ENCODE measurements at regions not wholly inside any gene's neighbourhood (a gene's known extent, or its start where the extent isn't known, plus 50 kb on each side); places are given as distances from the start of the nearest gene placed in this dataset.
A peak's percentile ranks its signal among the peaks of the same experiment; 100 is the strongest.

GRCh38 chr2:47301277-47301618 is 67.9 kb upstream of the EPCAM start (continued):
- TF ChIP-seq FOS (IDR thresholded peaks at IDR 0.05; ENCODE audit: borderline replicate concordance, extremely low read depth, insufficient read length): no peak
- no peak for TF ChIP-seq CTCF (IDR thresholded peaks at IDR 0.05 in 2 of 3, conservative IDR thresholded peaks at IDR 0.05 in 1 of 3; ENCODE audit: control insufficient read depth in 2 of 3, extremely low read depth in 1 of 3, insufficient read depth in 1 of 3, low read depth in 3 of 3, low read length in 3 of 3)
- no peak for TF ChIP-seq PKNOX1 (IDR thresholded peaks at IDR 0.05)
- no peak for TF ChIP-seq STAT3 (IDR thresholded peaks at IDR 0.05; ENCODE audit: low read depth, low read length)
- no peak for TF ChIP-seq BRCA1 (IDR thresholded peaks at IDR 0.05; ENCODE audit: low read depth, low read length)
- no peak for TF ChIP-seq NFXL1 (IDR thresholded peaks at IDR 0.05; ENCODE audit: borderline replicate concordance)
- TF ChIP-seq USF1 (IDR thresholded peaks at IDR 0.05; ENCODE audit: borderline replicate concordance, extremely low read length, insufficient read depth, low read depth, low read length): no peak
- no peak for TF ChIP-seq SIN3A (IDR thresholded peaks at IDR 0.05; ENCODE audit: low read depth, low read length)
- TF ChIP-seq SMARCA5 (IDR thresholded peaks at IDR 0.05): no peak
- no peak for TF ChIP-seq CHD4 (IDR thresholded peaks at IDR 0.05)
- TF ChIP-seq, protein P1, sequence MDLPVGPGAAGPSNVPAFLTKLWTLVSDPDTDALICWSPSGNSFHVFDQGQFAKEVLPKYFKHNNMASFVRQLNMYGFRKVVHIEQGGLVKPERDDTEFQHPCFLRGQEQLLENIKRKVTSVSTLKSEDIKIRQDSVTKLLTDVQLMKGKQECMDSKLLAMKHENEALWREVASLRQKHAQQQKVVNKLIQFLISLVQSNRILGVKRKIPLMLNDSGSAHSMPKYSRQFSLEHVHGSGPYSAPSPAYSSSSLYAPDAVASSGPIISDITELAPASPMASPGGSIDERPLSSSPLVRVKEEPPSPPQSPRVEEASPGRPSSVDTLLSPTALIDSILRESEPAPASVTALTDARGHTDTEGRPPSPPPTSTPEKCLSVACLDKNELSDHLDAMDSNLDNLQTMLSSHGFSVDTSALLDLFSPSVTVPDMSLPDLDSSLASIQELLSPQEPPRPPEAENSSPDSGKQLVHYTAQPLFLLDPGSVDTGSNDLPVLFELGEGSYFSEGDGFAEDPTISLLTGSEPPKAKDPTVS (IDR thresholded peaks at IDR 0.05; ENCODE audit: low read depth, low read length): no peak
- TF ChIP-seq ZNF207 (IDR thresholded peaks at IDR 0.05; ENCODE audit: borderline replicate concordance): no peak
- 0 out of 3 replicates have a peak, but pooled peaks have one; percentile 21 for TF ChIP-seq POU2F2 (IDR thresholded peaks at IDR 0.05; ENCODE audit: borderline replicate concordance, low read depth, low read length)
- no peak for TF ChIP-seq ZSCAN29 (IDR thresholded peaks at IDR 0.05)
- TF ChIP-seq SMAD5 (IDR thresholded peaks at IDR 0.05; ENCODE audit: low read depth): no peak
- TF ChIP-seq RAD21 (IDR thresholded peaks at IDR 0.05; ENCODE audit: insufficient read depth, low read depth, low read length): no peak; the same call in 1 of the 2 replicates
- no peak for TF ChIP-seq TARDBP (IDR thresholded peaks at IDR 0.05; ENCODE audit: borderline replicate concordance)
- TF ChIP-seq ATF3 (IDR thresholded peaks at IDR 0.05; ENCODE audit: borderline replicate concordance, extremely low read depth, low read depth, low read length): no peak
- no peak for TF ChIP-seq BMI1 (IDR thresholded peaks at IDR 0.05; ENCODE audit: borderline replicate concordance)
- TF ChIP-seq USF2 (IDR thresholded peaks at IDR 0.05; ENCODE audit: borderline replicate concordance, low read depth, low read length): no peak
- TF ChIP-seq PML (IDR thresholded peaks at IDR 0.05; ENCODE audit: low read length): 0 out of 2 replicates have a peak, but pooled peaks have one; percentile 38
- TF ChIP-seq ZNF274 (IDR thresholded peaks at IDR 0.05; ENCODE audit: insufficient read depth, insufficient read length): no peak
- no peak for TF ChIP-seq ZNF622 (IDR thresholded peaks at IDR 0.05)
- no peak for TF ChIP-seq SRF (IDR thresholded peaks at IDR 0.05; ENCODE audit: low read depth in 2 of 2, low read length in 2 of 2)
- TF ChIP-seq, protein P2, sequence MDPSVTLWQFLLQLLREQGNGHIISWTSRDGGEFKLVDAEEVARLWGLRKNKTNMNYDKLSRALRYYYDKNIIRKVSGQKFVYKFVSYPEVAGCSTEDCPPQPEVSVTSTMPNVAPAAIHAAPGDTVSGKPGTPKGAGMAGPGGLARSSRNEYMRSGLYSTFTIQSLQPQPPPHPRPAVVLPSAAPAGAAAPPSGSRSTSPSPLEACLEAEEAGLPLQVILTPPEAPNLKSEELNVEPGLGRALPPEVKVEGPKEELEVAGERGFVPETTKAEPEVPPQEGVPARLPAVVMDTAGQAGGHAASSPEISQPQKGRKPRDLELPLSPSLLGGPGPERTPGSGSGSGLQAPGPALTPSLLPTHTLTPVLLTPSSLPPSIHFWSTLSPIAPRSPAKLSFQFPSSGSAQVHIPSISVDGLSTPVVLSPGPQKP (IDR thresholded peaks at IDR 0.05; ENCODE audit: low read depth, low read length): no peak

Data from GM12878 (cell line).